IPS DF 4.7 (cell line): ENCODE measurements at regions not wholly inside any gene's neighbourhood (a gene's known extent, or its start where the extent isn't known, plus 50 kb on each side); places are given as distances from the start of the nearest gene placed in this dataset.
"Not testable (repeated sequence)": the region's sequence is repeated elsewhere in the genome, so short reads cannot be mapped to it uniquely, and the experiment has no call there.

Source experiments
- DNase-seq: peaks from one replicate; pipeline ENCODE4 v3.0.0-alpha.2; 2013; ENCODE audit warnings: low spot score; ENCODE audit errors: extremely low read depth

- no peak for DNase-seq
Measured at GRCh38 chr7:91398341-91398740, 134.1 kb downstream of the FZD1 start.

- no peak for DNase-seq
Measured at GRCh38 chr7:91405092-91405788, 141.0 kb downstream of the FZD1 start.

GRCh38 chr7:91405873-91406272, 141.6 kb downstream of the FZD1 start:
- DNase-seq: not testable (repeated sequence)

GRCh38 chr7:91407942-91408341, 143.7 kb downstream of the FZD1 start:
- DNase-seq: no peak

GRCh38 chr7:91408388-91409154, 144.3 kb downstream of the FZD1 start:
- DNase-seq: no peak

GRCh38 chr7:91411060-91411459, 146.8 kb downstream of the FZD1 start:
- no peak for DNase-seq

GRCh38 chr7:91412298-91412697, 148.1 kb downstream of the FZD1 start:
- DNase-seq: no peak

GRCh38 chr7:91414734-91415133, 150.5 kb downstream of the FZD1 start:
- DNase-seq: no peak

GRCh38 chr7:91416155-91416865, 152.1 kb downstream of the FZD1 start:
- DNase-seq: no peak

GRCh38 chr7:91420606-91421005, 156.4 kb downstream of the FZD1 start:
- DNase-seq: no peak

- DNase-seq: no peak
Measured at GRCh38 chr7:91421018-91421417, 156.8 kb downstream of the FZD1 start.

- no peak for DNase-seq
Measured at GRCh38 chr7:91424371-91424770, 160.1 kb downstream of the FZD1 start.

- DNase-seq: no peak
Measured at GRCh38 chr7:91425149-91425548, 160.9 kb downstream of the FZD1 start.

- DNase-seq: no peak
Measured at GRCh38 chr7:91427051-91427450, 162.8 kb downstream of the FZD1 start.

- no peak for DNase-seq
Measured at GRCh38 chr7:91431601-91432000, 167.4 kb downstream of the FZD1 start.

- no peak for DNase-seq
Measured at GRCh38 chr7:91434836-91435235, 170.6 kb downstream of the FZD1 start.

GRCh38 chr7:91435381-91436059, 171.3 kb downstream of the FZD1 start:
- no peak for DNase-seq

- DNase-seq: no peak
Measured at GRCh38 chr7:91436655-91437054, 172.4 kb downstream of the FZD1 start.

- not testable (repeated sequence) for DNase-seq
Measured at GRCh38 chr7:91440198-91440597, 176.0 kb downstream of the FZD1 start.

GRCh38 chr7:91443862-91444261, 179.6 kb downstream of the FZD1 start:
- no peak for DNase-seq

- DNase-seq: no peak
Measured at GRCh38 chr7:91446819-91447218, 182.6 kb downstream of the FZD1 start.

- DNase-seq: no peak
Measured at GRCh38 chr7:91455411-91455810, 191.2 kb downstream of the FZD1 start.
